Body of pancreas (tissue), 4 donors: ENCODE measurements at regions not wholly inside any gene's neighbourhood (a gene's known extent, or its start where the extent isn't known, plus 50 kb on each side); places are given as distances from the start of the nearest gene placed in this dataset.

ENCODE experiments used
- CTCF ChIP-seq, 7 experiments: fragments of 450-650 bp in 4 of 7; fragments of 200-600 bp in 3 of 7; sonication (generic) in 3 of 7; IDR thresholded peaks; one replicate each; pipeline ENCODE4 v1.5.1; 2016 to 2019; ENCODE audit warnings: antibody characterized with exemption in 7 of 7
- POLR2A ChIP-seq, 3 donors: fragments of 450-650 bp; IDR thresholded peaks; one replicate each; pipeline ENCODE4 v1.6.1; 2016; ENCODE audit warnings: antibody characterized with exemption in 3 of 3, mild to moderate bottlenecking in 2 of 3

DNA sequence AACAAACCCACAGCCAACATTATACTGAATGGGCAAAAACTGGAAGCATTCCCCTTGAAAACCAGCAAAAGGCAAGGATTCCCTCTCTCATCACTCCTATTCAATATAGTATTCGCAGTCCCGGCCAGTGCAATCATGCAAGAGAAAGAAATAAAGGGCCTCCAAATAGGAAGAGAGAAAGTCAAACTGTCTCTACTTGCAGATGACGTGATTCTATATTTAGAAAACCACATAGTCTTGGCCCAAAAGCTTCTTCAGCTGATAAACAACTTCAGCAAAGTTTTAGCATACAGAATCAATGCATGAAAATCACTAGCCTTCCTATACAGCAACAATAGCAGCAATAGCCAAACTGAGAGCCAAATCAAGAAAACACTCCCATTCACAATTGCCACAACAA, 333.7 kb upstream of the EDIL3 start:
- TF ChIP-seq CTCF (IDR thresholded peaks at IDR 0.05) (no peak), POLR2A (IDR thresholded peaks at IDR 0.05) (no peak)
